Activated naive CD8-positive, alpha-beta T cell treated with anti-CD3 and anti-CD28 coated beads, Interleukin-2, amount 50 U/mL, for 16 hours (primary cell): ENCODE measurements at regions not wholly inside any gene's neighbourhood (a gene's known extent, or its start where the extent isn't known, plus 50 kb on each side); places are given as distances from the start of the nearest gene placed in this dataset.

Experiments used
- DNase-seq: peaks from one replicate; pipeline ENCODE4 v3.0.0-alpha.2; 2020; ENCODE audit warnings: low read depth, low spot score

DNA sequence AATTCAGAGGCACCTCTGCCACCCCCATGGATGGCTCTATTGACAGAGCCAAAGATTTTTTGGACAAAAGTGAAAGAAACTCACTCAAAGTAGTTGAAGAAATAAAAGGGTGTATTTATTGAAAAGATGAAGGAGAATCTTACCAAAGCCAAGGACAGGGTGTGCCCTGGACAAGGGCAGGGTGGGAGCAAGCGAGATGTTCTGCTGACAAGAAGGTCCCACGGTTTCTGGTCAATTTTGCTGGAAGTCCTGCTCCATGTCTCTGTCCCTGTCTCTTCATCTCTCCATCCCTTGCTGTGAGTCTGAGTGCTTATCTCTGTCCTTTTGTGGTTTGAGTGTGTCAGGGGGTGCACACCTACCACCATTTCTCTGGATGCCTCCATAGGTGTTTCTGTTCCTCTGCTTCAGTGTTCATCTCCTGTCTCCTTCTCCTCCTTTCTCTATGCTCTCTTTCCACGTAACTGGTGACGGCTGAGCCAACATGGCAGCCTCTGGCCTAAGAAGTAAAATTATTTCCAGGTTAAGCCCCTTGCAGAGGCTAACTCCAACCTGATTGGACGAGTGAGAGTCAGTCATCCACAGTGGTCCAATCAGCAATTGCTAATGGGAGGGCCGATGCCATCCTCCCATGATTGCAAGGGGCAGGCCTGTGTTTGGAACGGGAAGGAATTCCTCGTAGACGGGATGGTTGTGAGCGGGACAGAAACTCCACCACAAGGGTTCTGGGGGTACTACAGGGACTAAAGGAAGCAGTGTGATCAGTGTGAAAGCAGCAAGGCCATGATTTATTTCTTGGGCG lies 502.1 kb upstream of the CDH4 start:
- DNase-seq: no peak

DNA sequence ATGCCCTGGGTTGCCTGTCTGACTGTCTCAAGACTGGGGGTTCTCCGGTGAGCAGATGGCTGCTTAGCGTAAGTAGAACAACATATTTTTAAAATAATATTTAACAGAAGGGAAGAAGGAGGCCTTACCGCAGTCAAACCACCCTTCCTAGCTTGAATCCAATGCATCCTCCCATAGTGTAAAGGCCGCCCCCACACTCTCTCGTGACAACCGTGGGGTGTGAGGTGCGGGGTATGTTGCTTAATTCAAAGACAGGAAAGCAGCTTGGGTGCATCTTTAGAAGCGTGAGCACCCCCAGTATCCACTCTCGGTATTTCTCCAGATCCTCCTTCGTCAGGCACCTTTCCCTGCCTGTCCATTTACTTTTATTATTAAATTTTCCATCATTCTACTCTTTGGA lies 501.2 kb upstream of the CDH4 start:
- no peak for DNase-seq

- DNase-seq: no peak
These were observed 500.2 kb upstream of the CDH4 start for GRCh38 chr20:60751826-60752225.

DNA sequence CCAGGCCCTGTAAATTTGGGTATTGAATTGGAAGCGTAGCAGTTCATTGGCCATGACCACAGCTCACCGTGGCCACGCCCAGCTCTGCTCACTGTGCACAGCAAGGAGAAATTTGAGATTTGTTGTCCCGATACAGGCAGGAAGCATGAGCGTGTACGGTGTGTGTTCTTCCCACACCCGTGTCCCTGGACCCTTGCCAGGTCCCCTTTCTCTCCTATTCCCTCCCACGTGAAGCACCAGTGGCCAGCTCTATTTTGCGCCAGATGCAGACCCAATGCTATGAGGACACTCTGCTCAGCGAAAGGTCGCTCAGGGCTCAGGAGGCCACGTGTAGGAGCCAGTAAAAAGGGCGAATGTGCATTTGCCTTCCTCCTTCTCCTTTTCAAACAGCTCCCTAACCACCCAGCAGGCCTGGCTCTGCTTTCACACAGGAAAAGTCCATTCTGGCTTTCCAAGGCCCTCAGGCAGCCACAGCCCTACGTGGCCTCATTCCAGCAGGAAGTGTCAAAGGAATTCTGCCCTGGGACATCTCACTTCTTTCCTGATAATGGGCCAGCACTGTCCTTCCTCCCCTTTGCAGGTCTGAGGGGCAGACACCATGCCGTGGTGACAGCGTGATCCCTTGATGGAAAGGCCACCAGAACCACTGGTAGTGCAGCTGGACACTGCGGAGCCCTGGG lies 499.2 kb upstream of the CDH4 start:
- no peak for DNase-seq

- DNase-seq: no peak
These were observed 497.2 kb upstream of the CDH4 start for GRCh38 chr20:60754856-60755255.

DNA sequence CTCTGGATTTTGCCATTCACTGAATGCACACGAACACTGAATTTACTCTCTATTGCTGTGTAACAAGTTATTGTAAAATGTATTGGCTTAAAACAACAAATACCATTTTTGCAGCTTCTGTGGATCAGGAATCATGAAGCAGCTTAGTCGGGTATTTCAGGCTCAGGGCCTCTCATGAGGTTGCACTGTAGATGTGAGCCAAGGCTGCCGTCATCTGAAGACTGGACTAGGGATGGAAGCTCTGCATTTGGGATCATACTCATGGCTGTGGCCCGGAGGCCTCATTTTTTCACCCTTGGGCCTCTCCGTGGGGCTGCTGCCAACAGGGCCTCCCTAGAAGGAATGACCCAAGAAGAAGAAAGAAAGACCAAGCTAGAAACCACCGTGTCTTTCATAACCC lies 492.4 kb upstream of the CDH4 start:
- no peak for DNase-seq

- no peak for DNase-seq
These were observed 491.6 kb upstream of the CDH4 start for GRCh38 chr20:60760256-60761000.

GRCh38 chr20:60761056-60761455 lies 491.0 kb upstream of the CDH4 start:
- DNase-seq: no peak

GRCh38 chr20:60762386-60762785 lies 489.7 kb upstream of the CDH4 start:
- DNase-seq: no peak

DNA sequence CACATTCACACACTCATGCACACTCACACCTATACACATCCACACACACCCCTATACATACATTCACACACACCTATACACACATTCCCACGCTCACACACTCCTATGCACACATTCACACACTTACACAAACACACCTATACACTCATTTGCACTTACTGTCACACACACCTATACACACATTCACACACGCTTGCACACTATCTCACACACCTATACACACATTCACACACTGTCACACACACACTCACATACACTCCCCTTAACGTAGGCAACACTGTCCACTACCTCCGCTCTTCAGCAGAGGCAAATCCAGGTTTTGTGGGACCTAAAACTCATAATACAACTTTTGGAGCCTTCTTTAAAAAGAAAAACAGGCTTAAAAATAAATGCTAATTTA lies 487.7 kb upstream of the CDH4 start:
- no peak for DNase-seq

DNA sequence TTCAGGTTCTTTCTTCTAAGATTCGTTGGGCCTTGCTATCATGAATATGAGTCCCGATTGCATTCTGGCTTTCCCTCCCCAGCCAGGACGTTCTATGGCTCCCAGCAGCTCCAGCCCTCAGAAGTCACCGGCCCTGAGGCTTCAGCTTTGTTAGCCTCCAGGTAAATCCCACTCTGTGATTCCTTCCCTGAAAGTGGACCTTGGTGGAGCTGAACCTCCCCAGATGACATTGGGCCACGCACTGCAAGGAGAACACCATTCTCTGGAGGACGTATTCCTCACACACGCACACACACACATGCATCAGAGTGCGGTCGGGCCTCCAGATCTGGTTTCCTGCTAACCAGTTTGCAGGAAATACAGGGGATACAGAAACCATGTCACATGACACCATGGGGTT lies 487.3 kb upstream of the CDH4 start:
- DNase-seq: no peak

GRCh38 chr20:60765821-60766403 lies 486.1 kb upstream of the CDH4 start:
- DNase-seq: no peak

DNA sequence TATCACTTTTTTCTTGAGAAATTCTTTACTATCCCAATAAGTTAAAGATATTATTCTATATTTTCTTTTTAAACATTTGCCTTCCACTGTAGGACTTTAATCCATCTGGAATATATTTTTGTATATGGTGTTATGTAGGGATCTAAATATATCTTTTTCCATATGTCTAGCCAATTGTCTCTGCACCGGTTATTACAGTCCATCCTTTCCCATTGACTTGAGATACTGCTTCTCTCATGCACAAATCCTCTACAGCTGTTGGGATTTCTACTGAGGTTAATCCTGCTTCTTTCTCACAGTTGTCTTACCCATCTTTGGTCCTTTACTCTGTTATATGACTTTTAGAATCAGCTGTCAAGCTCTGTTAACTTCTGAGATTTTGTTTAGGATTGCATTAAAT lies 483.8 kb upstream of the CDH4 start:
- DNase-seq: no peak

GRCh38 chr20:60780388-60781025 lies 471.6 kb upstream of the CDH4 start:
- DNase-seq: no peak

DNA sequence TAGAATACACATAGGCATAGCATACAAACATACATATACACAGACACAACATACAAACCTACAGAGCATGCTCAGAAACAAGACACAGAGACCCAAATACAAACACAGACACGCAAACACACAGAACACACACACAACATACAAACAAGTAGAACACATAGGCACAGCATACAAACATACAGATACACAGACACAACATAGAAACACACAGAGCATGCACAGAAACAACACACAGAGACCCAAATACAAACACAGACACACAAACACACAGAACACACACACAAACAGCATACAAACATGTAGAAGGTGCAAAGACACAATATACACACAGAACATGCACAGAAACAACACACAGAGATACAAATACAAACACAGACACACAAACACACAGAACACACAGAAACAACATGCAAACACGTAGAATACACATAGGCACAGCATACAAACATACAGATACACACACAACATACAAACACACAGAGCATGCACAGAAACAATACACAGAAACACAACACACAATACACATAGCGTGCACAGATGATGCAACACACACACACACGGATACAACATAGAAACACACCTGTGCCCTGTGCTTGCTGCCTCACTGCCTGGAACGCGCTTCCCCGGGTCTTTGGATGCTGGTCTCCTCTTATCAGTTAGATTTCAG lies 469.0 kb upstream of the CDH4 start:
- no peak for DNase-seq

GRCh38 chr20:60785301-60785700 lies 466.8 kb upstream of the CDH4 start:
- DNase-seq: no peak

GRCh38 chr20:60785785-60786184 lies 466.3 kb upstream of the CDH4 start:
- DNase-seq: no peak

DNA sequence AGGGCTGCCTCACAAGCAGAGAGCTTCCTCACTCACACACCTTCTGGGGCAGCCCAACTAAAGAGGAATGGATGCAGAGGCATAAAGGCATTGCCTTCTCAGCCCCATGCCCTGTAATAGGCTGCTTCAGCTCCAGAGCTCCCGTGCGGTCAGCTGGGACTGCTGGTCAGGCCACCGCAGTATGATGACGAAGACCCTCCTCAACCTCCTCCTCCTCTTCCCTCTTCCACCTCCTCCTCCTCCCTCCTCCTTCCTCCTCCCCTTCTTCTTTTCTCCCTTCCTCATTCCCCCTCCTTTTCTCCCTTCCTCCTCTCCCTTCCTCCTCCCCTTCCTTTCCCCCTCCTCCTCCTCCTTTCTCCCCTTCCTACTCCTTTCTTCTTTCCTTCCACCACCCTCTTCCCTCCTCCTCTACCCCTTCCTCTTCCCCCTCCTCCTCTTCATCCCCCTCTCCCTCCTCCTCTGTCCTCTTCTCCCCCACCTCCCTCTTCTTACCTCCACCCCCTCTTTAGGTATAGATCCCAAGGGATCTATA lies 465.3 kb upstream of the CDH4 start:
- DNase-seq: no peak

DNA sequence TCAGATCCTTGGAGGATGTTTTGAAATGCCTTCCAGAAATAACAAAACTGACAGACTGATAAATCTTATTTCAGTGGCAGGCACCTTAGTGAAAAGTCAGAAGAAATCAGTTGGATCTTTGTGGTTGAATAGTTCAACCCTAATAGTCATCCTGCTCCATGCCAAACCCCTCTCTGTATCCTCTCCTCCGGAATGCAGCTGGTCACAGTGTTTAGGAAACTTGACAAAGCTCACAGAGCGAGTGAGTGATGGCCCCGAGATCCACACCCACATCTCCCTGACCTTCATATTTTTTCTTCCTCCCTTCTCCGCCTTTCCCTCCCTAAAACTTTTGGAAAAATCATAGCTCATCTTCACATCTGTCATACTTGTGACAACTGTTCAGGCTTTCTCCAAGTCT lies 464.8 kb upstream of the CDH4 start:
- no peak for DNase-seq

DNA sequence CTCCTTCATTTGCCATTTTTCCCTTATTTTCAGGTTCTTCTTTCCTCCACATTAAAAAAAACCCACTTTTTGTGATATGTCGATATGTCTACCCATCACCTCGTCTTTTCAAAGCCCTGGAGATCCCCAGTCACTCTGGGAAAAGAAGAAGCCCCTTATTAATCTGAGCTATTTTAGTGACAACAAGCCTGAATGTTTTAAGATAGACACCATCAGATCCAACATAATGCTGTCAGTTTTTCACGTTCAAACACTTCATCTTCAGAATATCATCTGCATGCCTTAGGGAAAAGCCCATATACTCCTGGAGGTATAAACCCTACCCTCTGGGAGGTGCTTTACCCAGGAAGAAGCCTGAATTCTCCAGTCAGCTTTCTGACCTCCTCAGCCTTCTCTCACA lies 464.0 kb upstream of the CDH4 start:
- DNase-seq: no peak

- DNase-seq: no peak
These were observed 462.7 kb upstream of the CDH4 start for GRCh38 chr20:60789399-60789798.
